Neural progenitor cell (in vitro differentiated cells): ENCODE measurements at regions not wholly inside any gene's neighbourhood (a gene's known extent, or its start where the extent isn't known, plus 50 kb on each side); places are given as distances from the start of the nearest gene placed in this dataset.

Experiments used
- CTCF ChIP-seq: fragments of 200-600 bp; sonication (generic); IDR thresholded peaks from 2 replicates; pipeline ENCODE4 v1.5.1; 2017; ENCODE audit warnings: antibody characterized with exemption, mild to moderate bottlenecking
- EZH2 ChIP-seq: fragments of 200-600 bp; sonication (generic); IDR thresholded peaks from 2 replicates; pipeline ENCODE4 v1.6.1; 2017; ENCODE audit warnings: antibody characterized with exemption, mild to moderate bottlenecking, moderate library complexity

GRCh38 chr20:41932431-41932830 is 314.3 kb upstream of the CHD6 start:
- TF ChIP-seq EZH2 (no peak), CTCF (no peak)
